Osteoblast (primary cell): ENCODE measurements at regions not wholly inside any gene's neighbourhood (a gene's known extent, or its start where the extent isn't known, plus 50 kb on each side); places are given as distances from the start of the nearest gene placed in this dataset.
A peak's percentile ranks its signal among the peaks of the same experiment; 100 is the strongest.

Experiments used
- DNase-seq: peaks from one replicate; pipeline ENCODE4 v3.0.0; 2011; ENCODE audit warnings: low spot score, mixed read lengths; ENCODE audit not compliant: insufficient read length; ENCODE audit errors: missing footprints
- H2AFZ ChIP-seq: 2 replicates; pipeline ENCODE4 v1.6.0; 2011; ENCODE audit warnings: mild to moderate bottlenecking, low read length
- H3K27ac ChIP-seq: 2 replicates; pipeline ENCODE4 v1.5.1; 2011; ENCODE audit warnings: mild to moderate bottlenecking, low read depth, low read length, moderate library complexity
- H3K27me3 ChIP-seq: 2 replicates; pipeline ENCODE4 v1.6.0; 2012; ENCODE audit warnings: mild to moderate bottlenecking, control low read depth, inconsistent platforms, low read length, moderate library complexity; ENCODE audit not compliant: insufficient read depth
- H3K36me3 ChIP-seq: 2 replicates; pipeline ENCODE4 v1.5.1; 2011; ENCODE audit warnings: mild to moderate bottlenecking, low read length, control low read depth, moderate library complexity; ENCODE audit not compliant: insufficient read depth
- H3K4me1 ChIP-seq: 2 replicates; pipeline ENCODE4 v1.5.1; 2011; ENCODE audit warnings: mild to moderate bottlenecking, low read length, control low read depth, moderate library complexity; ENCODE audit not compliant: insufficient read depth
- H3K4me2 ChIP-seq: 2 replicates; pipeline ENCODE4 v1.6.0; 2011; ENCODE audit warnings: mild to moderate bottlenecking, low read length; ENCODE audit not compliant: insufficient read depth
- H3K4me3 ChIP-seq: fragments of 200-600 bp; sonication (generic); 3 replicates; pipeline ENCODE4 v1.5.1; 2012; ENCODE audit warnings: mild to moderate bottlenecking, low read length, inconsistent platforms; ENCODE audit not compliant: insufficient read depth
- H3K79me2 ChIP-seq: 2 replicates; pipeline ENCODE4 v1.6.0; 2012; ENCODE audit warnings: mild to moderate bottlenecking, low read length, control low read depth, inconsistent platforms; ENCODE audit not compliant: insufficient read depth
- H3K9me3 ChIP-seq: 2 replicates; pipeline ENCODE4 v1.5.1; 2011; ENCODE audit warnings: low read depth, low read length, control low read depth
- H4K20me1 ChIP-seq: 2 replicates; pipeline ENCODE4 v1.6.0; 2012; ENCODE audit warnings: mild to moderate bottlenecking, low read length, control low read depth; ENCODE audit not compliant: insufficient read depth
- TF ChIP-seq, protein P1 (sequence below): IDR thresholded peaks from 2 replicates; pipeline ENCODE4 v1.5.1; 2011; ENCODE audit warnings: mild to moderate bottlenecking, low read depth, low read length, moderate library complexity; ENCODE audit errors: extremely low read depth

DNA sequence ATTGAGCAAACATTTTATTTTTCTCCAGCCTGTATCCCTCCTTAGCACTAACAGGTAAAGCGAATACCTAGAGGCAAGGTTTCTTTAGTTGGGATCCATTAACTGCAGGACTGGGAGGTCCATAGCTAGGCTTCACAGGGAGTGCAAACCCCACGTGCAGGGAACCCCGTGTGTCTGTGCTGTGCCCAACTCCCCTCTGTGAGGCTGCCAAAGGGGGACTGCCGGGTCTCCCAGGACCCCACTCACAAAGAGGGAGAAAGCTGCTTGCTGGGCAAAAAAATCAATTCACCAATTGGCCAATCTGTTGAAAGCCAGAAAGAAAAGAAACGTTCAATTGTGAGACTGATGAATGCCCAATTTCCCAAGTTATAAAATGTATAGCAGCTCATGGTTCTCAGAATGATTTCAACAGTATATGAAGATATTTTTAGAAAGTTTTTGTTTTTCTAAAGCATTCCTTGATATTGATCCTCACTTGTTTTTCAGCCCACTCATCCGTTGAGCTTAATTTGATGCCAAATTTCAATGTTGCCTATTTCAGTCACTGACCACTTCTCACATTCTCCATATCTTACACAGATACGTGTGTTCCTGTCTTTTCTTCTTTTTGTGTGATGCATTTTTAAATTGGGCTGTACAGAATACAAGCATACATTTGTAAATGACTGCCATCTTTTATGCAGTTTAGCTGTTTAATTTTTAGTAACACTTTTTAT is 202.7 kb upstream of the PRSS58 start:
- DNase-seq: no peak
- no peaks in the 10 kb centered on the region for H3K79me2 ChIP-seq
- H3K27ac ChIP-seq: peak overlapping the region; percentile 96
- peak overlapping the region; percentile 30 for H3K4me2 ChIP-seq
- TF ChIP-seq, protein P1, sequence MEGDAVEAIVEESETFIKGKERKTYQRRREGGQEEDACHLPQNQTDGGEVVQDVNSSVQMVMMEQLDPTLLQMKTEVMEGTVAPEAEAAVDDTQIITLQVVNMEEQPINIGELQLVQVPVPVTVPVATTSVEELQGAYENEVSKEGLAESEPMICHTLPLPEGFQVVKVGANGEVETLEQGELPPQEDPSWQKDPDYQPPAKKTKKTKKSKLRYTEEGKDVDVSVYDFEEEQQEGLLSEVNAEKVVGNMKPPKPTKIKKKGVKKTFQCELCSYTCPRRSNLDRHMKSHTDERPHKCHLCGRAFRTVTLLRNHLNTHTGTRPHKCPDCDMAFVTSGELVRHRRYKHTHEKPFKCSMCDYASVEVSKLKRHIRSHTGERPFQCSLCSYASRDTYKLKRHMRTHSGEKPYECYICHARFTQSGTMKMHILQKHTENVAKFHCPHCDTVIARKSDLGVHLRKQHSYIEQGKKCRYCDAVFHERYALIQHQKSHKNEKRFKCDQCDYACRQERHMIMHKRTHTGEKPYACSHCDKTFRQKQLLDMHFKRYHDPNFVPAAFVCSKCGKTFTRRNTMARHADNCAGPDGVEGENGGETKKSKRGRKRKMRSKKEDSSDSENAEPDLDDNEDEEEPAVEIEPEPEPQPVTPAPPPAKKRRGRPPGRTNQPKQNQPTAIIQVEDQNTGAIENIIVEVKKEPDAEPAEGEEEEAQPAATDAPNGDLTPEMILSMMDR: no peak
- H3K4me1 ChIP-seq: peaks cover 42% of the 10 kb centered on the region
- no peaks in the 10 kb centered on the region for H3K36me3 ChIP-seq
- no peak overlapping the region for H2AFZ ChIP-seq
- no peak overlapping the region for H3K4me3 ChIP-seq
- H3K27me3 ChIP-seq: no peaks in the 10 kb centered on the region
- H4K20me1 ChIP-seq: no peaks in the 10 kb centered on the region
- no peaks in the 10 kb centered on the region for H3K9me3 ChIP-seq

DNA sequence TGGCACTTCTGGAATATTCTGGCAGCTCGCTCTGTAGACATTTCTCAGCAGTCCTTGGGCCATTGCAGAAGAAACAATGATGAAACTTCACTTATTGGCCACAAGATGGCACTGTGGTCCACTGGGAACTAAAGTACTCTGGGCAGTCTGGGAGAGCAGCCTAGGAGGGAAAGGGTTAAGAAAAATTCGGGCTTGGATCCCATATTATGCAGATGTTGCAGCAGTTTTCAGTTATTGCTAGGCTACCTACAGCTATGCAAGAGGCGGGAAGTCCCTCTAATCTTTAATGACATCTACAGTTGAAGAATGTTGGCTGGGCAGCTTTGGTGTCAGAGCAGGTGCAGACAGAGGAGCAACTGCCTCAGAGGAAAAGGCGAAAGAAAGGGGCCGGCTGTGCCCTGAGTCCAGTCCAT is 201.7 kb upstream of the PRSS58 start:
- TF ChIP-seq, protein P1: peak; percentile 72
- Histone ChIP-seq H3K27ac (peak overlapping the region; percentile 96), H3K4me2 (peak overlapping the region; percentile 37)

DNA sequence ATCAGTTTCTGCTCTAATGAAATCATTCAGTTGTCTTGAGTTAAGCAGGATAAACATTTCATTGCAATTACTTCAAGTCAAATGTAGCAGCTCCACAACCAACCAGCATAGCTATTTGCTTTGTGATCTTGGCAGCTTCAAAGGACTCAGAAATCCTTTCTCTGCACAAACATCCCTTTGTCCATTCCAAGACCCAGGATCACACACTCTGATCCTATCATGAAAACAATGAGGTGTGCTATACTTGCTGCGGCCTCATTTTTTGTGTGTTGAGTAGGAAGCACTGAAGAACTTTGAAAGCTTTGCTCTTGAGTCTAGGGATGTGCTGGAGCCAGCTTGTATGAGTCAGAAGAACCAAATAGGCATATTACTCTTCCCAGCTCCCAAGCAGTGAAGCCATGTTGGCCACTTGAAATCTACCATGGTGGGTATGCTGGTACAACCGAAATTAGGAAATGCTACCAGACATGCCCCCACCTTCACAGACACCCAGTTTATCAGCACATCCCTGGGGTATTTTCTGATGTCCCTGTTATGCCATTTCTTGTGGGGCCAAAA is 199.4 kb upstream of the PRSS58 start:
- H2AFZ ChIP-seq: peak overlapping the region; percentile 15
- no peaks in the 10 kb centered on the region for H3K9me3 ChIP-seq
- no peak overlapping the region for H3K27ac ChIP-seq
- no peaks in the 10 kb centered on the region for H4K20me1 ChIP-seq
- H3K4me3 ChIP-seq: no peak overlapping the region
- H3K27me3 ChIP-seq: no peaks in the 10 kb centered on the region
- no peaks in the 10 kb centered on the region for H3K36me3 ChIP-seq
- no peak overlapping the region for H3K4me2 ChIP-seq
- DNase-seq: no peak
- TF ChIP-seq, protein P1: no peak
- no peaks in the 10 kb centered on the region for H3K79me2 ChIP-seq
- peaks cover 37% of the 10 kb centered on the region for H3K4me1 ChIP-seq

More for the DNA sequence above, 201.7 kb upstream of the PRSS58 start:
- Histone ChIP-seq H3K4me1 (peaks cover 42% of the 10 kb centered on the region), H3K27me3 (no peaks in the 10 kb centered on the region), H3K9me3 (no peaks in the 10 kb centered on the region), H3K79me2 (no peaks in the 10 kb centered on the region), H2AFZ (no peak overlapping the region), H4K20me1 (no peaks in the 10 kb centered on the region), H3K36me3 (no peaks in the 10 kb centered on the region), H3K4me3 (no peak overlapping the region)
- DNase-seq: no peak

DNA sequence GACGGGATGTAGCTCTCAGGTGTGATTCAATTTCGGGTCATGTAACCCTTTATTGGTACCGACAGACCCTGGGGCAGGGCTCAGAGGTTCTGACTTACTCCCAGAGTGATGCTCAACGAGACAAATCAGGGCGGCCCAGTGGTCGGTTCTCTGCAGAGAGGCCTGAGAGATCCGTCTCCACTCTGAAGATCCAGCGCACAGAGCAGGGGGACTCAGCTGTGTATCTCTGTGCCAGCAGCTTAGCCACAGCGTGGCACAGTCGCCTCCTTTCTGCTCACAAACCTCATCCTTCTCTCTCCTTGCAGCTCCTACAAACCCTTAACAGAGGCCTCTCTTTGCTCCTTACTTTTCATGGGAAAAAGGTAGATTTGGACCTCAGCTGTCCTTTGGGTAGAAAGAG is 197.5 kb upstream of the PRSS58 start:
- Histone ChIP-seq H4K20me1 (no peaks in the 10 kb centered on the region), H3K27me3 (no peaks in the 10 kb centered on the region), H3K4me1 (peaks cover 19% of the 10 kb centered on the region), H3K4me2 (no peak overlapping the region), H3K9me3 (no peaks in the 10 kb centered on the region), H3K79me2 (no peaks in the 10 kb centered on the region), H2AFZ (no peak overlapping the region), H3K36me3 (no peaks in the 10 kb centered on the region), H3K27ac (no peak overlapping the region), H3K4me3 (no peak overlapping the region)
- TF ChIP-seq, protein P1: no peak
- DNase-seq: no peak
